Left lung (tissue), 4 donors: ENCODE measurements at regions not wholly inside any gene's neighbourhood (a gene's known extent, or its start where the extent isn't known, plus 50 kb on each side); places are given as distances from the start of the nearest gene placed in this dataset.
A peak's percentile ranks its signal among the peaks of the same experiment; 100 is the strongest.

ENCODE experiments used
- ATAC-seq: fragments of 200-7000 bp; cut with Tn5 transposase; one replicate; pipeline ENCODE4 v1.9.1; 2020; ENCODE audit warnings: moderate library complexity
- DNase-seq, 4 donors: peaks; one replicate each; pipeline ENCODE4 v3.0.0-alpha.2; 2013 to 2020
- H3K27ac ChIP-seq, 2 donors: fragments of 200-600 bp; sonication (generic) in 1 of 2; one replicate each; pipeline versions ENCODE4 v1.5.0 to v1.8.0; 2020 to 2021
- H3K27me3 ChIP-seq, 2 donors: fragments of 200-600 bp; sonication (generic) in 1 of 2; one replicate each; pipeline versions ENCODE4 v1.5.0 to v1.8.0; 2020 to 2021
- H3K36me3 ChIP-seq, 2 donors: fragments of 200-600 bp; sonication (generic) in 1 of 2; one replicate each; pipeline versions ENCODE4 v1.5.0 to v1.8.0; 2020 to 2021
- H3K4me1 ChIP-seq, 2 donors: fragments of 200-600 bp; one replicate each; pipeline ENCODE4 v1.8.0; 2021
- H3K4me3 ChIP-seq, 2 donors: fragments of 200-600 bp; sonication (generic) in 1 of 2; one replicate each; pipeline versions ENCODE4 v1.5.0 to v1.8.0; 2020 to 2021; ENCODE audit warnings: mild to moderate bottlenecking in 1 of 2
- H3K9me3 ChIP-seq, 2 donors: fragments of 200-600 bp; sonication (generic) in 1 of 2; one replicate each; pipeline versions ENCODE4 v1.5.0 to v1.8.0; 2020 to 2021
- CTCF ChIP-seq, 2 donors: fragments of 200-600 bp; sonication (generic) in 1 of 2; IDR thresholded peaks; one replicate each; pipeline versions ENCODE4 v1.5.0 to v1.8.0; 2021; ENCODE audit warnings: antibody characterized with exemption in 2 of 2
- intact Hi-C, 2 donors: fragments of 100-400 bp; cut with DNase I; formaldehyde crosslinking; loops; one replicate each; pipeline versions ENCODE4 v1.11.2 to v1.14.2; 2022
- donor health status: DM: no; HTN: yes; CAD: no.
- donor health status: DM: no; HTN: no; CAD: no.

- no peak overlapping the region for H3K4me3 ChIP-seq
- ATAC-seq = no peak
- peaks cover 0 to 2% of the 10 kb centered on the region in 2 donors for H3K27me3 ChIP-seq
- intact Hi-C loops = no loop called here
- H3K36me3 ChIP-seq = no peaks in the 10 kb centered on the region
- H3K27ac ChIP-seq = no peak overlapping the region
- no peaks in the 10 kb centered on the region for H3K4me1 ChIP-seq
- no peaks in the 10 kb centered on the region for H3K9me3 ChIP-seq
- no peak for DNase-seq
- no peak for TF ChIP-seq CTCF (IDR thresholded peaks at IDR 0.05)
These were observed 57.5 kb upstream of the FAM47C start for GRCh38 chrX:36950495-36951253.

- H3K27me3 ChIP-seq = peaks cover 15 to 43% of the 10 kb centered on the region in 2 donors
- no peaks in the 10 kb centered on the region for H3K9me3 ChIP-seq
- no peaks in the 10 kb centered on the region for H3K36me3 ChIP-seq
- intact Hi-C loops = no loop called here
- no peak overlapping the region for H3K27ac ChIP-seq
- H3K4me1 ChIP-seq = no peaks in the 10 kb centered on the region
- DNase-seq (peak in 3 of 4 donors; percentile 25 to 78 (median 37)), ATAC-seq (peak; percentile 99)
- H3K4me3 ChIP-seq = peak overlapping the region; percentile 11 to 19
- no peak for TF ChIP-seq CTCF (IDR thresholded peaks at IDR 0.05)
These were observed 50.5 kb upstream of the FAM47C start for GRCh38 chrX:36957425-36958328.
